ENCODE measurements at regions not wholly inside any gene's neighbourhood (a gene's known extent, or its start where the extent isn't known, plus 50 kb on each side); places are given as distances from the start of the nearest gene placed in this dataset.

DNA sequence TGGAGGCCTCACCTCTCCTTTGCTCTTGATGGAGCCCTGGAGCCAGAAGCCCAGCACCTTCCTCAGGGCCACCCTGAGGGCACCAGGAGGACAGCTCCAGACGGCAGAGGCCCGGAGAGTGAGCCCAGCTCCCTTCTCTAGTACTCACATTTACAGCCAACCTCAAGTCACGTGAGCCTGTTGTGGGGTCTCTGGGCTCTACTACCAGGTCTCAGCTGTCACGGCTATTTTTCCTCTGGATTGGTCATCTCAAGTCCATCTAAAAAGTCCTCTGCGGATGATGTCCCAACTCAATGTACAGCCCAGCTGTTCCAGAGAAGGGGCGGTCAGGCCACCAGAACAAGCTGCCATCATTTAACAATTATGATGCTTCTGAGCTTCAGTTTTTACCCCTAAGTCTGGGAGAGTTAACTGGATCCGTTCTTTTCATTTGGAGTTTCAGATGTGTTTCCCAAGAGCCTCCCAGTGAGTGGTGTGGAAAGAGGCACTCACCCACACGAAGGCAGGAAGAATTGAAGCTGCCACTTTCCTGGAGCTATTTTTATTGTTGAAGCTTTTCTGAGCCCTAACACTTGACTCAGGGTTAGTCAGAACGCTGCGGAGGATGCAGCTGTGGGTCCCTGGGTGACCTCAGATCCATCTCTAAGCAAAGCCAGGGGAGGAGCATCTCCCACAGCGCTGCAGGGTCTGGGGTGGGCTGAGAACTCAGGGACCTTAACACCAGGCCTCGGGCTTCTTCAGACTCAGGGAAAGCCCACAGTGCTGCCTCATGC lies 143.5 kb upstream of the UBL3 start:
- intact Hi-C loops (cut with DNase I): no loop called here
- DNase-seq (no peak), ATAC-seq (ENCODE audit: poor library complexity) (no peak)

DNA sequence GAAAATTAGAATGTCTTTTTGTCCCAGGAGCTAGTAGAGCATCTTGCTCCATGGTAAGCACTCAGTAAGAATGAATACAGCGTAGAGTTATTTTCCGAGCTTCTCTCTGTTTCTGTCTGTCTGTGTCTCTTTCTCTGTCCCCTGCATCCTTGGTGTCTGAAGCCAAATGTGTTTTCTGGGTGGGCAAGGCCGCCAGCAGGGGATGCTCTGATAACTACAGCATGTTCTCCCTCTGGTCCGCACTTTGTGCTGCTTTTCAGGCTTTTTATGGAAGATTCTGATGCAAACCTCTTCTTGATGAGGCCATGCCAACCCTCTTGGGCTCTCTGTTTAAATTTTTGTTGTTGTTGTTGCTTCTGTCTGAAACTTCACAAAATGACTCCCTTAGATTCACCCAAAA lies 142.8 kb upstream of the UBL3 start:
- DNase-seq (no peak), ATAC-seq (ENCODE audit: poor library complexity) (no peak)
- intact Hi-C loops (cut with DNase I): no loop called here

DNA sequence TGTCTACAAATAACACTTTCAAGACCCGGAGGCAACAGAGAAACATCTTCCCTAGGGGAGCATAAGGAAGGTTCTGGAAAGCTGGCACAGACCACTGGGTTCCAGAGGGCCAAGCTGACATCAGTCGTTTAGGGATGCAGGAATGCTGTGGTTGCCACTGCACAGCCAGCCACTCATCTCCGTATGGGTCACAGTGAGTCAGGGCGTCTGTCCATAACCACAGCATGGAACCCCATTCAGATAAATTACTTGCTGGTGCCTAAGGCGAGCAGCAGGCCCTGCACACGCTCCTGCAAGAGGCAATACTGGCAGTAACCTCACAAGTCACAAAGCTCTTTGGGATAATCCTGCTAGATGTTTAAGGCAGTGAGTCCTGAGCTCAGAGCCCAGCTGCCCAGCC lies 140.9 kb upstream of the UBL3 start:
- DNase-seq (no peak), ATAC-seq (ENCODE audit: poor library complexity) (no peak)
- intact Hi-C loops (cut with DNase I): no loop called here

DNA sequence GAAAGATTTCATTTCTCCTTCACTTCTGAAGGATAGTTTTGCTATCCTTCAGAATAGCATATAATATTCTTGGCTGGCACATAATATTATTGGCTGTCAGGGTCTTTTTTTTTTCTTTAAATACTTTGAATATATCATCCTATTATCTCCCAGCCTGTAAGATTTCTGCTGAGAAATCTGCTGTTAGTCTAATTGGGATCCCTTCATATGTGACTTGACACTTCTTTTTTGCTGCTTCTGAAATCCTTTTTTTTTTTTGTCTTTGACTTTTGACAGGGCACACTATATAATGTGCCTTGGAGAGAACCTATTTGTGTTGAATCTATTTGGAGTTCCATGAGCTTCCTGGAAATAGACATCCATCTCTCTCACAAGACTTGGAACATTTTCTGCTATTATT lies 136.9 kb upstream of the UBL3 start:
- no peak for ATAC-seq (ENCODE audit: poor library complexity)
- no peak for DNase-seq
- intact Hi-C loops (cut with DNase I): no loop called here

DNA sequence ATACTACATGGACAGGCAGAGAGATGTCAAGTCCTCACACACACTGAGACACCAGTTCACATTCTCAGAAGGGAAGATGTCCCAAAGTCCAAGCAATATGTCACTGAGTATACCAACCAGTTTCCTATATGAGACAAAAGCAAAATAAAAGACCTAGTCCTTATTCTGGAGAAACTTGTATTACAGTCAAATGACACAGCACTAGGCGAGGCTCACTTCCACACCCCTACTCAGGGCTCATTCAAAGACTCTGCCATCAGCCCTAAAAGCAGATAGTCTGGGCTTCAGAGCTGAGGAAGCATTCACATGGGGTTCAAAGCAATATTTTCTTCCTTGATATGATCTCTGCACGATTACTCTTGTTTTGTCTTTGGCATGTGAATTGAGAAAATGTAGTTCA lies 129.9 kb upstream of the UBL3 start:
- DNase-seq: no peak
- ATAC-seq (ENCODE audit: poor library complexity): no peak
- intact Hi-C loops (cut with DNase I): no loop called here

DNA sequence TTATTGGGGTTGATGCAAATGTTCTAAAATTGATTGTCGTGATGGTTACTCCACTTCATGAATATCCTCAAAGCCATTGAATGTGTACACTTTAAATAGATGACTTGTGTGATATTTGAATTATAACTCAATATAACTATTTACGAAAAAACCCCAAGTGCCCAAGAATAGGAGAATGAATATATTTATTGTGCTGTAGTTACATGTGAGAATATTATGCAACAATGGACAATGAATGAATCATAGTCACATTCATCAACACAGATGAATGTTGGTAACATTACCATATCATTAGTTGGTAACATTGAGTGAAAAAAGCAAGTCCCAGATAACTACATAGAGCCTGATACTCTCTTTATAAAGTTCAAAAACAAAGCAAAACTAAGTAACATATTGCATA lies 127.8 kb upstream of the UBL3 start:
- ATAC-seq (ENCODE audit: poor library complexity) (no peak), DNase-seq (no peak)
- intact Hi-C loops (cut with DNase I): no loop called here

DNA sequence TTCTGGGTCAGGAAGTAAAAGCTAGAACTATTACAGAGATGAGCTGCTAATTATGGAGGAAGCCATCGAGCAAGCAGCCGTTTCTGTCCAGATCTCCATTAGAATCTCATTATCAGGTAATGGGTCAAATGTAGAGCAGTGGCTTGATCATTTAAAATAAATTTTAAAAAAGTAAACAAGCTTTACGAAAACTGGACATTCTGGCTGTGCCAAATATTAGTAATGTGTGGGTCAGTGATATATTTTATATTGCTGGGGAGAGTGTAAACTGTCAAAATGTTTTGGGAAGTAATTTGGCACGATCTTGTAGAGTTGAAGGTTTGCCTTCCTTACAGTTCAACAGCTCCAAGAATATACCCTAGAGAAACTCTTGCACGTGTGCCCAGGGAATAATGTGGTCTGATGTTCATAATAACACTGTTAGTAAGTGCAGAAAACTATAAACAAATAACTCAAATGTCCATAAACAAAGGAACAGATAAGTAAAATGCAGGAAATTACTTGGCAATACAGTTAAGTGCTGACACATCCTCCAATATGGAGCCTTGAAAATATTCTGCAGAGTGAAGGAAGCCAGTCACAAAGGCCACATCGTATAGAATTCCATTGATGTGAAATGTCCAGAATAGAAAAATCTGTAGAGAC lies 127.2 kb upstream of the UBL3 start:
- DNase-seq (no peak), ATAC-seq (ENCODE audit: poor library complexity) (no peak)
- intact Hi-C loops (cut with DNase I): no loop called here

DNA sequence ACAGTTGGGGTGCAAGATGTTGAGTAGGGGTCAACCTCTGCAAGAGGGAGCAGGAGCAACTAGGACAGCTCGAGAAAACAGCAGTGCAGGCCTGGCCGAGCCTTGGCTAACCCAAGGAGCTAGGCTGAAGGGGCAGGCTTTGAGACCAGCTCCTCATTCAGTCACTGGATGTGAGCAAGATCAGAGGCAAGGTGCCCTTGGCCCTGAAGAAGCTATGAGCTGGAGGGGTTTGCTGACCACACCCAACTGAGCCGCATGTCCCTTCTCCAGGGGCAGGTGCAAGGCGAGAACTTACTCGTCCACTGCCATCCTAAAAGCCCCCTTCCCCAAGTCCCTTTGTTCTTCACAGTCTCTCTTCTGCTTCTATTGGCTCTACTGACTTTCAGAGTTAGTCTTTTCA lies 126.1 kb upstream of the UBL3 start:
- ATAC-seq (ENCODE audit: poor library complexity): no peak
- DNase-seq: no peak
- intact Hi-C loops (cut with DNase I): no loop called here

DNA sequence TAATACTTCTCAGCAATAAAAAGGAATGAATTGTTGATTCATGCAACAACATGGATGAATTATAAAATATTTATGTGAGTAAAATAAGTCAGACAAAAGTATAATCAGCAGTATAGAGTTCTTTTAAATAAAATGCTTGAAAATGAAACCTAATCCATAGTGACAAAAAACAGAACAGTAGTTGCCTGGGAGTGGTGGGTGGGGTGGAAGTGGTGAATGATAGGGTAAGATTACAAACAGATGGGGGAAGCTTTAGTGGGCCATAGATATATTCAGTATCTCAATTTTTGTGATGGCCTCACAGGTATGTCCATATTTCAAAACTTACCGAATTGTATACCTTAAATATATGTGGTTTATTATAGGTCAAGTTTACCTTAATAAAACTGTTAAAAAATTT lies 124.9 kb upstream of the UBL3 start:
- no peak for DNase-seq
- intact Hi-C loops (cut with DNase I): no loop called here
- no peak for ATAC-seq (ENCODE audit: poor library complexity)

DNA sequence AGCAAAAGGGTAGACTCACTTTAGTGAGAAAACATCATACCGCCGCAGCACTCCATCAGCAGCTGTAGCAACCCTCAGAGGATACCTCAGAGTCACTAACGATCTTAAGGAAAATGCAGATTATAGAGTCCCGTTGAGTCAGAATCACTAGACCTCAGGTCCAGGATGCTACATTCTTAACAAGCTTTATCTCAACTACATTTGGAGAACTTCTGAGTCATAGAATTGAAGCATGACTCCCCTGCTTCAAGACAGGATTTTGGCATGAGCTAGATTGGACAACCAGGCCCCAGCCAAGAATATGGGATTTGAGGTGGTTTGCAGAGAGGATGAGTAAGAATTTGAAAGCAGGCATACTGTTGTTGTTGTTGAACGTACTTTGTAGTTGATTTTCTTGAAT lies 118.9 kb upstream of the UBL3 start:
- no peak for ATAC-seq (ENCODE audit: poor library complexity)
- DNase-seq: no peak
- intact Hi-C loops (cut with DNase I): no loop called here

DNA sequence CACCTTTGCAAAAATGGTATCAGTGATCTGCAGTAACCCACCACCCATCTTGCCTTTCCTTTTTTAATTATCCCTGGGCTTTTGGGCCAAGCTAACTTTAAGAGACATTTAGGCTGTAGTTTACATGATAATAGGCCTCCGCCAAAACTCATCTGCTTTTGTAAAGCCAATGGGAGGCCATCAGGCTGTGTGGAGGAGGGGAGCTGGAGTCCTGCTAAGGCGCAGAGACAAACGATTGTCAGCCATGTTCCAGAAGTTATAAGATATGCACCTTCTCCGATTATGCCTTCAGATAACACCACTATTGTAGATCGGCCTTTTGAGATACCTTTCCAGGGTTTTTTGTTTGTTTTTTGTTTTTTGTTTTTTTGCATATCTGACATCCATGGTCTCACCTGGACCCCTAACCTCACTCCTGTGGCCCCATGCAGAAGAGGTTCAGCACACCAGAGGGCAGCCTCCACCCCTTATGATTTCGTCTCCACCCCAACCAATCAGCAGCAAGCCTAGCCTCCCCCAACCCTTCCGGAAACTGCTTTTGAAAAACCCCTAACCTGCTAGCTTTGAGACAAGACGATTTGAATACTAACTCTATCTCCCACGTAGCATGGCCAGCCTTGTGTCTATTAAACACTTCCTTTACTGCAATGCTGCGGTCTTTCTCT lies 113.9 kb upstream of the UBL3 start:
- intact Hi-C loops (cut with DNase I): no loop called here
- DNase-seq (no peak), ATAC-seq (ENCODE audit: poor library complexity) (no peak)

DNA sequence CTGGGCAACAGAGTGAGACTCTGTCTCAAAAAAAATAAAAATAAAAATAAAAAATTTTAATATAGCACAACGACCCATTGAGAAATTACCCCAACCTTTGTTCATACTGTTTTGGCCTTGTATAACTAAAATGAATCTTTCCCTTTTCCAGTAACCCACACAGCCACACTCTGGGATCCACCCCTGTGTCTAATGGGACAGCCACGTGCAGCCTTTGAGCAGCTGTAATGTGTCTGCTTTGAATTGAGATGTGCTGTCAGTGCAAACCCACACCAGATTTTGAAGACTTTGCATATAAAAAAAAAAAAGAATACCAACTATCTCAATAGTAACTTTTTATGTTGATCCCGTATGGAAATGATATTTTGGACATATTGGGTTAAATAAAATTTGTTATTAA lies 112.7 kb upstream of the UBL3 start:
- intact Hi-C loops (cut with DNase I): no loop called here
- ATAC-seq (ENCODE audit: poor library complexity): no peak
- no peak for DNase-seq

DNA sequence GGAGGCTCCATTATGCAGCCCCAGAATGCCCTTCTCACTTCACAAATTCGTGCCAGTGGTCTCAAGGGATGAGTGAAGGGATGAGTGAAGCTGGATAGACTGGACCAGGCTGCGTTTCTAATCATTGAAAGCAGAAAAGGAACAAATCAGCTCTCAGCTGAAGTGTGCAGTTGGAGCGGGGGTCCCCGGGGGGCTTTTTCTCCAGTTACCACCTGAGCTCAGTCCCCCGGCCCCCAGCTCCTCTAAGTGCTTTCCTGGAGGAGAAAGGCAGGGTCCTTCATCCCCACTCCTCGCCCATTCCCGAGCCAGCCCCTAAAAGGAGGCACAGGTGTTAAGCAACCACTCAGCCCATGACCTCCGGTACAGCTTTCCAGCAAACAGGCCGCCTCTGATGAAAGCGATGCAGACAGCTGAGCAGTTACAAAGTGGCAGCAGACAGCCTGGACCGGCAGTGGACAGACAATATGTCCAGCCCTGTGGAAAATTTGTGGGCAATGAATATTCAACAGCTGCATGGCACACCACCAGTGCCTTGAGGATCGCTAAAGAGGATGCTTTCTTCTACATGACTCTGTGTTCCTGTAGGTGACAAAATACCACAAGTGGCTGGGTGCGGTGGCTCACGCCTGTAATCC lies 110.7 kb upstream of the UBL3 start:
- intact Hi-C loops (cut with DNase I): no loop called here
- DNase-seq: no peak
- ATAC-seq (ENCODE audit: poor library complexity): no peak

DNA sequence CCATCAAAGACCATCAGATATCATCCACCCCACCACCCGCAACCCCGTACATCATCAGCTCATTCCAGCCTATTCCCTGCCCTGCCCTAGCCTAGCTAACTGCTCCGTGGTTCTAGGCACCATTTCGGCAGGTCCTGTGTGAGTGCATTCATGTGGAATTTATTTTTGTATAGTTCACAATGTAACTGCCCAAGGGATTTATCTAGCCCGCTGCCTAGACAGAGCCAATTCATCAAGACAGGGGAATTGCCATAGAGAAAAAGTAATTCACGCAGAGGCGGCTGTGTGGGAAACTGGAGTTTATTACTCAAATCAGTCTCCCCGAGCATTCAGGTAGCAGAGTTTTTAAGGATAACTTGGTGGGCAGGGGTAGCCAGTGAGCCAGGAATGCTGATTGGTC lies 109.2 kb upstream of the UBL3 start:
- ATAC-seq (ENCODE audit: poor library complexity) (no peak), DNase-seq (no peak)
- intact Hi-C loops (cut with DNase I): no loop called here

DNA sequence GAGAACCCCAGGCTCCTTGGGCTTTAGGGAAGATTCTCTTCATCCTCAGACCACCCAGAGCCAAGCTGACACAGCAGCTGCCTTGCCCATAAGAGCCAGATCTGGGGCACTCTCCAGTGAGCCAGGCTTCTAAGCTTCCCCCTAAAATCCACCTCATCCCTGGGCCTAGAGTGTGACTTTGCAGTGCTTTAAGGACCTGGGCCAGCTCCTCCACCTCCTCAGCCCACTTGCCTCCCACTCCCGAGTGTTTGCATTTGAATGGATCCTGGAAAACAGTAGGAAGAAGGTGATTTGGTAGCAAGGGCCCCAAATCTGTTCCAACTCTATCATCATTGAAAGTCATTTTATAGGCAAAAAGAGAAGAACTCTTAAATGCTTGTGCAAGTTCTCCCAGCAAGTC lies 108.7 kb upstream of the UBL3 start:
- intact Hi-C loops (cut with DNase I): no loop called here
- no peak for ATAC-seq (ENCODE audit: poor library complexity)
- no peak for DNase-seq

DNA sequence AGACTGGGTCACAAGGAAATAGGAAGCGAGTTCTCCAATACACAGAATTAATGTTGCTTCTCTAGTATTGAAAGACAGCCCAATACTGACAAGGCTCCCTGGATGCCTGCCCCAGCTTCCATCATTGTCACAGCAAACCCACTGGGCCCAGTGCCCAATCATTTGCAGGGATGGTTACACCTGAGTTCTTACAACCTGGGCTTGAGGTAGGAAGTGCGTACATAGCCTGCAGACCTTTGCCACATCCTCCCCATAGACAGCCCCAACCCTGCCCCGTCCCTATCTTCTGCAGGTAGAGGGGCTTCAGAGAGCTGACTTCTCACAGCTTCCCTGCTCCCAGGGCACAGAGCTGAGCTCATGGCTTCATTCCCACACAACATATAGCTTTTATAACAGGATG lies 108.1 kb upstream of the UBL3 start:
- intact Hi-C loops (cut with DNase I): no loop called here
- ATAC-seq (ENCODE audit: poor library complexity) (no peak), DNase-seq (no peak)

DNA sequence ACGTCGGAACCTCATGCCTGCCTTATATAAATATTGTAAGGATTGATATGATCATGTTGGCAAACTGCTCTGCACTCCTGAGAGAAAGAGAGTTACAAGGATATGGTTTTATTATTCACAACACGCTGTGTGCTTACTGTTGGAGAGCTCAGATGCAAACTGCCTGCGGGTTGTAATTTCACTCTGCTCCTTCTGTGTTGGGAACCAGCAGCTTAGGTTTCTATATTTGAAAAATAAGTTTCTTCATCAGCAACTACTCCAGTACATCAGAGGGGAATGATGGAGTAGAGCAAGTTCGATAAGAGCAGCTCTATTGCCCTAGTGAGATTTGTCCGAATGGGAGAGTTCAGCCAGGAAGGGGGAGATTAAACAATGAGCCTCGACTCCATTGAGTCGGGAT lies 106.9 kb upstream of the UBL3 start:
- ATAC-seq (ENCODE audit: poor library complexity): no peak
- DNase-seq: no peak
- intact Hi-C loops (cut with DNase I): no loop called here

DNA sequence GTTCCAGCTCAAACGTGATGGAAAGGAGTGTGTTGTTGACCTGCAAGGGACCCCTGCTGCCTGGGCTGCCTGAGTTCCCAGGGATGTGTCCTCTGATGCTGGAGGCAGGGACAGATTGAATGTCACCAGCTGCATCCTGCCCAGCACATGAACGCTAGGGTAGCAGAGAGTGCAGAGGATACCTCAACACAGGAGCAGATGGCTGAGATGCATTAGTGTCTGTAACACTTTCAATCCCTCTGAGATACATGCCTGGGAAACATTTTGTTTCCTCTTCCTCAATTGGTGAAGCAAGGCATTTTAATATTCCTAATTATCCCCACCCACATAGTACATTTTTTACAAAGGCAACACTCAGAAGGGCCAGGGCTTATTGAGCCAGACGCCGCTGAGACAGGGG lies 106.4 kb upstream of the UBL3 start:
- intact Hi-C loops (cut with DNase I): no loop called here

DNA sequence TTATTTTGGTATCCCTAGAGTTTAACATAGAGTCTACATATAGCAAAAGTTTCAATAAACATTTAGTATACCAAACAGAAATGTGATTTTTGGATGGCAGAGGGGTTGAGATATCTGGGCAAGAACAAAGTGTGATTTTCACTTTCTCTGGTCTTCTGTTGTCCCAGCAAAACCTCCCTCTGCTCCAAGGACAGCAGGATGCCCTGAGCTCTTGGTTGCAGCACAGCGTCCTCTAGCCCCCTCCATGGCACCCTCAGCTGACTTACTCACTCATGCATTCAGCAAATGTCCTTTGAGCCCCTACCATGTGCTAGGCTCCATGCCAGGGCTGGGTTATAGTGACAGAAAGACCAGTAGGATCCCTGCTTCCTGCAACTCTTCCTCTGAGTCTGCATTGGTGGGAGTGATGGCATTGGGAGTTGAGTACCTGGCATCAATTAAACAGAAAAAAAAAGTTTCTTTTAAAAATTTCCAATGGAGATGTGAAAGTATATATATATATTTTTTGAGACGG lies 104.8 kb upstream of the UBL3 start:
- ATAC-seq (ENCODE audit: poor library complexity): no peak
- DNase-seq: no peak
- intact Hi-C loops (cut with DNase I): no loop called here

More for the DNA sequence above, 106.4 kb upstream of the UBL3 start:
- ATAC-seq (ENCODE audit: poor library complexity) (no peak), DNase-seq (no peak)
